Stimulated activated naive CD8-positive, alpha-beta T cell treated with anti-CD3 and anti-CD28 coated beads, Interleukin-15, Interleukin-2, amounts not matched to agents 100 U/mL and 50 U/mL, for 24 hours (primary cell): ENCODE measurements at regions not wholly inside any gene's neighbourhood (a gene's known extent, or its start where the extent isn't known, plus 50 kb on each side); places are given as distances from the start of the nearest gene placed in this dataset.

Experiments used
- ATAC-seq: fragments of 150-1000 bp; cut with Tn5 transposase; one replicate; pipeline ENCODE4 v1.10.0; 2021
- DNase-seq: peaks from one replicate; pipeline ENCODE4 v3.0.0; 2021

DNA sequence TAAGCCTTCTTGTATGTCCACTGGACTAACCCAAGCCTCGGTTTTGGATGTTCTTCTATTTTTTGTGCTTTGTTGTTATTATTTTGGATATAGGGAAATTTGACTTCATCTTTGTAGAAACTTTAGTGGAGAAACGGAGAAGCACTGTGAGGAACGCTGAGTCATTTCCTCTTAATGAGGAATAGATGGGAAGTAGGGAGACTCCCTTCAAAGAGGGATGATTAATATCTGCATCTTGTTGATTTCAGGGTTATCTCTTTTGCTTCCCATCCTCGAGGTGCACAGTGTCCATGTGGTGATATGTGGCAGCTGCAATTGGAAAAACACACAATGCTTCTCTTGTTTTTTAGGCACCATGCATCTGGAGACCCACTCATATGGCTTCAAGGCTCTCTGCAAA, 1147.9 kb downstream of the NLGN4X start:
- ATAC-seq = no peak
- DNase-seq = no peak

GRCh38 chrX:5068550-5068949, 1160.1 kb downstream of the NLGN4X start:
- DNase-seq (no peak), ATAC-seq (no peak)

DNA sequence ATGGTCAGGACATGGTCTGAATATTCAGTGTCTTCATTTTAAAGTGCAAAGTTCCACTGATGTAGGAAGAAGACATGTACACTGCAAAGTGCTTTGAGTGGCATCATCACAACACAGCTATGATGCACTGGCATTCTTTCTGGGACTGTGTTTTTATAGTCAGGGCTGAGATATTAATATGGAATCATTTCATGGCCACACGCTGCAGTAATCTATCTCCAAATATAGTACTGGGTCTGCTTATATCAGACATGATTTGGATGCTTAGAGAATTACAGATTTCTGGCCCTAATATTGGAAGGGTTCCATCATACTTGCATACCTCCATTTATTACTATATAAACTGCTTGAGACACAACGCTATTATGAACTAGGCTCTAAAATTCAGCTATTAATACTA, 1170.9 kb downstream of the NLGN4X start:
- no peak for DNase-seq
- ATAC-seq = no peak

- ATAC-seq = no peak
- no peak for DNase-seq
Measured at GRCh38 chrX:5054852-5055251, 1173.8 kb downstream of the NLGN4X start.

DNA sequence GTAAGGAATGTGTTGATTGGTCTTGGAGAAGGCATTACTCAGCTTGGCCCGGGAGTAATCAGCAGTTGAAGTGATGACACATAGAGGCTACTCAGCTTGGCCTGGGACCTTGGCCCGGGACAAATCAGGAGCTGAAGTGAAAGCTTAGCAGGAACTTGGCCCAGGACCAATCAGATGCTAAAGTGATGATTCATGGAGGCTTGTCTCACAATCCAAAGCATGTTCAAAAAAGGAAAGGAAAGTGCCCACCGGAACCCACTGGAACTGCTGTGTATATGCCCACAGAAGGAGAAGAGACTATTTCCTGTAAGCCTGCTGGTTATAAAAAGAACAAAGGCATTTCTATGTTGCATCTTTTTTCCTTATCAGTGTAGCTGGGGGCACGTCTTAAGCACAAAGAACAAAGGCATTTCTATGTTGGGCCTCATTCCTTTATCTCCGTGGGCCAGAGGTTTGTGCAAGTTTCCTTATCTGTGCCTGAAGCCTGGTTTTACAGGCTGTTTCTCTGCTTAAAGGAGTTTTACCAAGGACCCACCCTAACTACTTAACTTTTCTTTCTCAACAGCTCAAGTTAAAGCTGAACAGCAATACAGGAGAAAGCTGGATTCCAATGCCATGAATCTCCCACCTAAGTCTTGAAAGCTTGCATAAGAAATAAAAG, 1176.7 kb downstream of the NLGN4X start:
- ATAC-seq (no peak), DNase-seq (no peak)

GRCh38 chrX:5042563-5042962, 1186.1 kb downstream of the NLGN4X start:
- DNase-seq (no peak), ATAC-seq (no peak)

GRCh38 chrX:5031792-5032191, 1196.9 kb downstream of the NLGN4X start:
- ATAC-seq (no peak), DNase-seq (no peak)

GRCh38 chrX:5015451-5015850, 1213.2 kb downstream of the NLGN4X start:
- DNase-seq (no peak), ATAC-seq (no peak)

GRCh38 chrX:4994855-4995254, 1233.8 kb downstream of the NLGN4X start:
- no peak for ATAC-seq
- DNase-seq = no peak

GRCh38 chrX:4978613-4979012, 1250.1 kb downstream of the NLGN4X start:
- ATAC-seq (no peak), DNase-seq (no peak)

DNA sequence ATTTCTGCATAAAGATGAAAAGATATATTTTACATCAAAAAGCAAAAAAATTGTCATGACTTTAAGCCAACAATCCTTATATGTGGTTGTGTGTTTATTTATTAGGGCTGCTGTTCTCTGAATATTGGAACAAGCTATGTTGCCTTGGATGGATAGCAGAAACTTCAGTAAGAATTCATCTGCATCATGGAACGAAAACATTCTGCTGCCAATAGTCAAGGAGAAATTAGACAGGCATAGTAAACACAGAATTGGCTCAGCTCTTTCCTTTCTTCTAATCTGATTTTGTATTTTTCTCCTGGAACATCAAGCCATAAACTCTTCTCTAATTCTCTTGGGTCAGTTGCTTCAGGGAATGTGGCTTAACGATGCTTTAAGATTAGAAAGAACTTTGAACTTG, 1257.0 kb downstream of the NLGN4X start:
- no peak for ATAC-seq
- no peak for DNase-seq

DNA sequence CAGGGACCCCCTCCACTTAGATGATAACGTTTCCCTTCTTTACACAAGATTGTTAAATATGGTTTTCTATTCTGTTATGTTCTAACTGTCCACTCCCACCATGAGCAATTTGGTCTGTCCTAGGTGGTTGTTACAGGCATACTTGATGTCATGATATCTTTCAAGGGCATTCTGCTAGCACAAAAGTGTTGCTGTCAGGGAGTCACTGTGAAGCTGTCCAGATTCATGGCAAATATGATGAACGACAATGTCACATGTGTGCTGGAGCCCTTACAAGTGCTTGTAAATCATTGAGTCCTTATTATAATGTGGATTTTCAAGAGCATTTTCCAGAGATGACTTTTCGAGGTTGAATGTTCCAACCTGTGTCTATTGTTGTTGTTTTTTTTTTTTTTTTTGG, 1250.7 kb upstream of the PRKX start:
- no peak for DNase-seq
- ATAC-seq = no peak

DNA sequence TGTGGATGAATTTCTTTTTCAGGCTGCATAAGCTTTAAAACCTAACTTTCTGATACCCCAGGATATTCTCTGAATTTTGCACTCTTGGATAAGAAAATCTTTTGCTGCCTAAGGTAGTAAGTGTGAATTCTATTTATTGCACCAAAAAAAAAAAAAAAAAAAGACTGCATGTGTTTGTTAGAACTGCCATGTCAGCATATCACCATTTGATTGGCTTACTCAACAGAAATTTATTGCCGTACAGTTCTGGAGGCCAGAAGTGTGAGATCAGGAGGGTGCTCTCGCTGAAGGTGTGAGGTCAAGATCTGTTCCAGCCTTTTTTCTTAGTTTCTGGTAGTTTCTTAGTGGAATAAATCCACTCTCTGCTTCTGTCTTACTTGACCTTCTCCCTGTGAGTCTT, 1250.0 kb upstream of the PRKX start:
- ATAC-seq = no peak
- DNase-seq = no peak

- ATAC-seq (no peak), DNase-seq (no peak)
Measured at GRCh38 chrX:4944767-4945166, 1231.3 kb upstream of the PRKX start.

DNA sequence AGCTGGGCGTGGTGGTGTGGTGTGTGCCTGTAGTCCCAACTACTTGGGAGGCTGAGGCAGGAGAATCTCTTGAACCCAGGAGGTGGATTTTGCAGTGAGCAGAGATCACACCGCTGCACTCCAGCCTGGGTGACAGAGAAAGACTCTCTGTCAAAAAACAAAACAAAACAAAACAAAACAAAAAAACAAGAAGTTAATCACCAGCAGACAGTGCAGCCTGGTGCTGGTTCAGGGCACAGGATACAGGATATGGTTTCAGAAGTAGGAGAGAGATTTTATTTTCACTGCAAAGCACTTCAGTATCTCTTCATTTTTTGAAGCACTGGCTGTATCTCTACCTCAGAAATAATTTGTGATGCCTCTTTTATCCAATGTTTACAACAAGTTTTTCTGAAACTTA, 1222.9 kb upstream of the PRKX start:
- DNase-seq (no peak), ATAC-seq (no peak)

DNA sequence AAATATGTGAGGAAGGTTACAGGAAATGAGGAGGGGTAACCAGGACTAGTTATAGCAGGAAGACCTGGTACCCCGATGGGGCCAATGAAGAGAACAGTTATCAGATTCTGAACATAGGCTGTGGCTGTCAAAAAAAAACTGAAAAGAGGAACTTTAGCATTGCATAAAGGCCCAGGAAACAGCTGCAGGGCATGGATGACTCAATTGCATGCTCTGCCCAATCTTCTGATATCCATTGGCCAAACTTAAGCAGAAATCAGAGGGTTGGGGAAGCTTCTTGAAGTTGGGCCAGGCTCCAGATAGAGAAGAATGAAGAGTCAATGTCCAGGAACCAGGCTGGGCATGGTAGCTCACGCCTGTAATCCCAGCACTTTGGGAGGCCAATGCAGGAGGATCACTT, 1222.4 kb upstream of the PRKX start:
- ATAC-seq = no peak
- DNase-seq = no peak

- no peak for DNase-seq
- ATAC-seq = no peak
Measured at GRCh38 chrX:4935401-4935800, 1222.0 kb upstream of the PRKX start.

- DNase-seq (no peak), ATAC-seq (no peak)
Measured at GRCh38 chrX:4932790-4933189, 1219.3 kb upstream of the PRKX start.

- ATAC-seq = no peak
- DNase-seq = no peak
Measured at GRCh38 chrX:4930426-4930825, 1217.0 kb upstream of the PRKX start.

DNA sequence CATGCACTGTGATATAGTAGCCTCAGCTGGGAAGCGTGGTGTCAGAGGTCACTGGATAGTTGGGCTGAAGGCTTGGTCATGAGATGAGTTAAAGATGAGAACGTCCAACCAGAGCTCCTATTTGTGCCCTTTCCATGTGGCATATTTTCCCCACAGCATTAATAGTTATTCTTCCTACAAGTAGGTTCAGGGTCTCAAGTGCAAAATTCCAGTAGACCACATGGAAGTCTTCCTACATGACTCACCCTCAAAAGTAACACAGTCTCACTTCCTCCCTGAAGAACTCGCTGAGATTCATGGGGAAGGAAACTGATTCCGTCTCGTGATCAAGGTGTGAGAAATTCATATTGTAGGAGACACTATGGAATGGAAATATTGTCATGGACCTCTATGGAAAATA, 1212.5 kb upstream of the PRKX start:
- DNase-seq = no peak
- ATAC-seq = no peak

DNA sequence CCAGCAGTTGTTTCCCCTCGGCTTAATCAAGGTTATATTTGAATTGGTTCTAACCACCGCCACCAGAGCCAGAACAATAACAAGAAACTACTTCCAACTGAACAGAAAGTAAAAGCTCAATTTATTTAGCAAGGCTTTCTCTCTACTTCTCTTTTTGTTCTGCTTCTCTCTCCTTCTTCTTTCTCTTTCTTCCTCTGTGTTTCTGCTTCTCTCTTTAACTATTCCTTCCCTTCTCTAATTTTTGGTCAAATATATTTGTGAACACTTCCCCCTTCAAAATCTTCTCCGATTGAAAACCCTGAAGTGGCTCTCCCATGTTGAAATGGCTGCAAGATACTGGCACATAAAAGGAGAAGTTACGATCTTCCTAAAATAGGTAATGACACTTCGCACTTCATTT, 1195.9 kb upstream of the PRKX start:
- no peak for ATAC-seq
- DNase-seq = no peak

DNA sequence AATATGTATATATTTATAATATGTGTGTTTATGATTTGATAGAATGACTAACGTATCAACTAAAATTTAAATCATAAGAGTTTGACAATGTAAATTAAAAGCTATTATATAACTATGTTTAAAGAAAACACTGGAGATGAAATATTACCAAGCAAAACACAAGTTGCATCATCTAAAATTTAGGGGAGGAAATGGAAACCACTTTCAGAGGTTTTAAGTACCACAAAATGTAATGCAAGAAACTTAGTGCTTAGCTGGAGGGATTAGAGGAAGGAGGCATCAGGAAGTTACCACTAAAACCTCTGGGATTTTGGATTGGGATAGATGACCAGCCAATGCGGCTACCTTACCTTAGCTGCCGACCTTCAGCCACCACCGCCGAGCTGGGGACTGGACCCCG, 1192.1 kb upstream of the PRKX start:
- DNase-seq (no peak), ATAC-seq (no peak)

GRCh38 chrX:4881277-4881676, 1167.8 kb upstream of the PRKX start:
- DNase-seq = no peak
- no peak for ATAC-seq

GRCh38 chrX:4878640-4879039, 1165.2 kb upstream of the PRKX start:
- no peak for ATAC-seq
- no peak for DNase-seq

DNA sequence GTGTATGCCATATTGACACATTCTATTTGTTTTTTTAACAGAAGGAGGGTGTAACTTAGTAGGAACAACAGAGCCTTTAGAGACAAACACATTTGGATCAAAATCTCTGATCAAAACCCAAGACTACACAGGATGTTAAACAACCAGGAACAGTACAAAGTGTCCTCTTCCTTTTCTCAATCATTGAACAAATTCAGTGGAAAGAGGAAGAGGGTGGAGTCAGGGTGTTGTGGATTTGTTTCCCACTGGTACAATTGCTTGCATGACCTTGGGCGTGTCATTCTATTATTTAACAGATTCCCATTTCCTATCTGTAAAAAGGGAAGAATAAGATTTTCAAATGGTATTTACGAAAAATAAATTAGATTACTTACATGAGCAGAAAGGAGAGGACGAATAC, 1162.8 kb upstream of the PRKX start:
- DNase-seq (no peak), ATAC-seq (no peak)
